Right lobe of liver (tissue), 6 donors: ENCODE measurements at regions not wholly inside any gene's neighbourhood (a gene's known extent, or its start where the extent isn't known, plus 50 kb on each side); places are given as distances from the start of the nearest gene placed in this dataset.

Experiments
- ATAC-seq, 4 donors: fragments of 200-7000 bp; cut with Tn5 transposase; one replicate each; pipeline ENCODE4 v1.9.1; 2020; ENCODE audit warnings: mild to moderate bottlenecking in 4 of 4, moderate library complexity in 4 of 4
- DNase-seq, 3 donors: peaks; one replicate each; pipeline ENCODE4 v3.0.0-alpha.2; 2020
- H3K27ac ChIP-seq, 3 donors: fragments of 200-600 bp; one replicate each; pipeline ENCODE4 v1.8.0; 2022
- H3K27me3 ChIP-seq, 2 donors: fragments of 200-600 bp; one replicate each; pipeline ENCODE4 v1.8.0; 2022
- H3K36me3 ChIP-seq, 4 donors: fragments of 200-600 bp; sonication (generic) in 1 of 4; one replicate each; pipeline versions ENCODE4 v1.5.1 to v1.8.0; 2017 to 2022; ENCODE audit warnings: control low read depth in 1 of 4
- H3K4me1 ChIP-seq, 4 donors: fragments of 200-600 bp; sonication (generic) in 1 of 4; one replicate each; pipeline versions ENCODE4 v1.5.1 to v1.8.0; 2017 to 2022; ENCODE audit warnings: control low read depth in 1 of 4
- H3K4me3 ChIP-seq, 3 donors: fragments of 200-600 bp; one replicate each; pipeline ENCODE4 v1.8.0; 2022
- H3K9me3 ChIP-seq, 4 donors: fragments of 200-600 bp; sonication (generic) in 1 of 4; one replicate each; pipeline versions ENCODE4 v1.5.1 to v1.8.0; 2017 to 2022; ENCODE audit warnings: control low read depth in 1 of 4
- CTCF ChIP-seq, 4 donors: fragments of 200-600 bp in 3 of 4; fragments of 450-650 bp in 1 of 4; IDR thresholded peaks; one replicate each; pipeline versions ENCODE4 v1.5.1 to v1.8.0; 2016 to 2022; ENCODE audit warnings: antibody characterized with exemption in 4 of 4, mild to moderate bottlenecking in 2 of 4
- POLR2A ChIP-seq: fragments of 450-650 bp; IDR thresholded peaks from one replicate; pipeline ENCODE4 v1.6.1; 2017; ENCODE audit warnings: antibody characterized with exemption, mild to moderate bottlenecking
- WGBS: methylation state at CpG from one replicate; pipeline ENCODE4 v1.1.6; 2018; ENCODE audit warnings: low coverage, low lambda C conversion rate; ENCODE audit not compliant: insufficient coverage; ENCODE audit errors: missing lambda C conversion rate; 5-methylcytosine and 5-hydroxymethylcytosine counted together
- intact Hi-C, 2 donors: fragments of 100-400 bp; cut with DNase I; formaldehyde crosslinking; loops; one replicate each; pipeline versions ENCODE4 v1.11.2 to v1.14.1; 2022
- donor health status: DM: no; HTN: yes; CAD: no.
- donor health status: DM: no; HTN: no; CAD: no.
- donor health status: DM: no; HTN: no; CAD: no.
- donor health status: DM: no; HTN: yes; CAD: no.
- donor health status: DM: no; HTN: yes; CAD: no.

- ATAC-seq = no peak
- DNase-seq = no peak
- H3K4me3 ChIP-seq = no peak overlapping the region
- 66% methylated on average over 2 of the region's 2 CpGs for WGBS
- no peaks in the 10 kb centered on the region for H3K27me3 ChIP-seq
- intact Hi-C loops = no loop called here
- no peaks in the 10 kb centered on the region for H3K9me3 ChIP-seq
- H3K36me3 ChIP-seq = no peaks in the 10 kb centered on the region
- H3K27ac ChIP-seq = no peak overlapping the region
- TF ChIP-seq POLR2A (no peak), CTCF (IDR thresholded peaks at IDR 0.05) (no peak)
- peaks cover 0 to 5% (median 0%) of the 10 kb centered on the region in 4 donors for H3K4me1 ChIP-seq
Observed at GRCh38 chr7:16271990-16272665, 149.2 kb downstream of the CRPPA start.

- no peak for DNase-seq
- no peak for ATAC-seq
- intact Hi-C loops = no loop called here
- WGBS = 83% methylated on average over 1 of the region's 1 CpG
- Histone ChIP-seq H3K4me3 (no peak overlapping the region), H3K36me3 (no peaks in the 10 kb centered on the region), H3K4me1 (no peaks in the 10 kb centered on the region), H3K27ac (no peak overlapping the region), H3K27me3 (no peaks in the 10 kb centered on the region), H3K9me3 (no peaks in the 10 kb centered on the region)
- TF ChIP-seq POLR2A (no peak), CTCF (IDR thresholded peaks at IDR 0.05) (no peak)
Observed at GRCh38 chr7:16271355-16271915, 149.9 kb downstream of the CRPPA start.

GRCh38 chr7:16270844-16271243, 150.5 kb downstream of the CRPPA start:
- no peak for ATAC-seq
- no peak overlapping the region for H3K27ac ChIP-seq

DNA sequence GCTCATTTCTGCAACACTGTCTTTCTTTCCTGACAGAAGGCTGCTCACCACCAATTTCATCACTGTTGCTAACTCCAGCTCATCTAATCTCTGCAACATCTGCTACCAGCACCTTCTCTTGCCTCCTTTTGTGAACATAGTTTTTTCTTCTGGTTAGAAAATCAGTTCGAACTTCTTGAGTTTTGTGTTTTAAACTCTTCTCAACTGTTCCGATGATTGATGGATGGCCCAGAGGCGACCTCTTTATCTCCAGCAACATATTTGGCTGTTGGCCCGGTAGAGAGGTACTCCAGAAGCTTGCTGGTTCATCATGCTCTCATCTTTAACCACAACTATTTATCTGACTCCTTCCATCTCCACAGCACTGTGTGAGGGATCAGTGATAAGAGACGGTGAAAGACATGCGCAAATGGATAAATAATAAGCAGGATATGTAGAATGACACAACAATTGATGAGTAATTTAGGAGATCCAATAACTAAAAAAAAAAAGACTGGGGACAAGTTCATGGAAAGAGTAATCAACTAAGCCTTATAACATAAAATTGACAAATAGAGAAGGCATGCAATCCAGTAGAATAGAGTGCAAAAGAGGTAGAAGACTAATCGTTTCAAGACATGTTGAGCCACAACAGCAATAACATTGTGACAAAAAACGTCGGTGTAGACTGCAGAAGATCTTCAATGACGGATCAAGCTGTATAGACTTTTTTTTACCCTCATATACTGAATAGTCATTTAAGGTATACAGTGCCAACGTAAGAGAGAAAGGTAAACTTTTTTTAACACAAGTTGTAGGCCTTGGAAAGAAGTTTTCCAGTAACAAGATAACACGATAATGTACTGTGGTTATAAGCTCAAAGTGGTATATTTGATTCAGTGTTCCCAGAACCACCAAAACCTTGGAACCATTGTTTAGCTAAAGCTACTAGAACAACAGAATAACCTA, 152.2 kb downstream of the CRPPA start:
- WGBS = 66% methylated on average over 12 of the region's 12 CpGs
- no peak for DNase-seq
- Histone ChIP-seq H3K27ac (no peak overlapping the region), H3K36me3 (no peaks in the 10 kb centered on the region), H3K9me3 (no peaks in the 10 kb centered on the region), H3K4me3 (no peak overlapping the region), H3K4me1 (peaks cover 0 to 10% (median 3%) of the 10 kb centered on the region in 4 donors), H3K27me3 (no peaks in the 10 kb centered on the region)
- intact Hi-C loops = no loop called here
- TF ChIP-seq POLR2A (no peak), CTCF (IDR thresholded peaks at IDR 0.05) (no peak)
- peak in 1 of 4 donors; percentile 14 for ATAC-seq

More at GRCh38 chr7:16270844-16271243, 150.5 kb downstream of the CRPPA start:
- intact Hi-C loops = no loop called here
- Histone ChIP-seq H3K36me3 (no peaks in the 10 kb centered on the region), H3K4me3 (no peak overlapping the region), H3K27me3 (no peaks in the 10 kb centered on the region), H3K4me1 (no peaks in the 10 kb centered on the region), H3K9me3 (no peaks in the 10 kb centered on the region)
- WGBS = 58% methylated on average over 4 of the region's 4 CpGs
- DNase-seq = no peak
- TF ChIP-seq POLR2A = no peak
- no peak for TF ChIP-seq CTCF (IDR thresholded peaks at IDR 0.05)
